GM10248 (cell line): ENCODE measurements at regions not wholly inside any gene's neighbourhood (a gene's known extent, or its start where the extent isn't known, plus 50 kb on each side); places are given as distances from the start of the nearest gene placed in this dataset.

Source experiments
- CTCF ChIA-PET: fragments of 300-600 bp; sonication (Branson Sonifier 250); formaldehyde crosslinking; extraction: SDS; loops from one replicate; lab custom pipeline; 2021; ENCODE audit warnings: antibody characterized with exemption; lab: Yijun Ruan, JAX
- POLR2A ChIA-PET: fragments of 350-650 bp; sonication (Branson Sonifier 250); formaldehyde crosslinking; extraction: SDS; loops from one replicate; lab custom pipeline; 2020; ENCODE audit warnings: antibody characterized with exemption; lab: Yijun Ruan, JAX
- DNase-seq: peaks from one replicate; pipeline ENCODE4 v3.0.0; 2012; ENCODE audit errors: extremely low spot score
- CTCF ChIP-seq: IDR thresholded peaks from 2 replicates; pipeline ENCODE4 v1.5.1; 2012; ENCODE audit warnings: mild to moderate bottlenecking, low read depth; ENCODE audit errors: extremely low read depth, missing control alignments, control extremely low read depth

- DNase-seq, result no peak
- POLR2A ChIA-PET, result no interaction called here
- no peak for TF ChIP-seq CTCF
- CTCF ChIA-PET, result no interaction called here
Measured at GRCh38 chrX:4963432-4963831, 1250.0 kb upstream of the PRKX start.

- ChIA-PET POLR2A (no interaction called here), CTCF (no interaction called here)
- no peak for DNase-seq
- no peak for TF ChIP-seq CTCF
Measured at GRCh38 chrX:4944767-4945166, 1231.3 kb upstream of the PRKX start.

GRCh38 chrX:4936315-4936714 lies 1222.9 kb upstream of the PRKX start:
- CTCF ChIA-PET, result no interaction called here
- POLR2A ChIA-PET, result no interaction called here
- no peak for DNase-seq
- no peak for TF ChIP-seq CTCF

GRCh38 chrX:4935846-4936245 lies 1222.4 kb upstream of the PRKX start:
- no peak for TF ChIP-seq CTCF
- DNase-seq, result no peak
- CTCF ChIA-PET, result no interaction called here
- POLR2A ChIA-PET, result no interaction called here

GRCh38 chrX:4935401-4935800 lies 1222.0 kb upstream of the PRKX start:
- no peak for TF ChIP-seq CTCF
- ChIA-PET POLR2A (no interaction called here), CTCF (no interaction called here)
- no peak for DNase-seq

DNA sequence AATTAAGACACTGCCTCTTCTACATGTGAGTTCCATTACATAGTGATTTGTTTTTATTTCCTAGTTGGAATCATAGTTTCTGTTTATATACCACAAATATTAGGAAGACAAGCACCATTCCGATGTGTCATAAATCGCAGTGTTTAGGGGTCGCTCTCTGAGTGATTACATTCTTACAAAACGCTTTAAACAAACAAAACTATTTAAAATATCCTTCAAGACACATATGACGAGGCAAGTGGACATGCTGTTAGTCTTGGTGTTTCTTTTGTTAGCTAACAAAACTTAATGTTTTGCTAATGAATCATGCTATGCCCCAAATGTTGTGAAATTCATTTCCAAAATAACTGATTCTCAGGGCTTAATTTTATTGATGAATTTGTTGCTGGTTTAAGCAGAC lies 1219.3 kb upstream of the PRKX start:
- TF ChIP-seq CTCF, result no peak
- POLR2A ChIA-PET, result no interaction called here
- CTCF ChIA-PET, result no interaction called here
- DNase-seq, result no peak

DNA sequence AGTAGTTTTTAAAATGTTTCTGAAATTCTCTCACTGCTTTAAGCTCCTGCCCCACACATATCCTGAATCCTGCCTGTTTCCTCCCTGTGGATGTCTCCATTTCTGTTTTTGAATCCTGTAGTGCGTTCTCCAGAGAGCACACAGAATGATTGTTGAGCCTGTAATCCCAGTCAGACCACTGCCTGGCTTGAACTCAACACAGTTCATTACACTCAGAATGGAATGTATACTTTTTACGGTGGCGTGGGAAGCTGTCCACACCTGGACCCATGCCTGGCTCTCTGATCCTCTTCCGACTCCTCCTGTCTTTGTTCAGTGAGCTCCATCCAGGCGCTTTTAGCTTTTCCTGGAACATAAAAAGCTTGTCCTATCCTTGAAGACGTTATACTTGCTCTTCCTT lies 1217.0 kb upstream of the PRKX start:
- no peak for TF ChIP-seq CTCF
- DNase-seq, result no peak
- ChIA-PET POLR2A (no interaction called here), CTCF (no interaction called here)
